GM06990 (cell line): ENCODE measurements at regions not wholly inside any gene's neighbourhood (a gene's known extent, or its start where the extent isn't known, plus 50 kb on each side); places are given as distances from the start of the nearest gene placed in this dataset.

Source experiments
- DNase-seq: peaks from one replicate; pipeline ENCODE4 v3.0.0-alpha.2; 2011; ENCODE audit not compliant: insufficient read length; ENCODE audit errors: extremely low read depth
- H3K27me3 ChIP-seq: replicated peaks from 2 replicates; pipeline ENCODE4 v1.6.0; 2011; ENCODE audit warnings: low read length; ENCODE audit not compliant: control insufficient read depth, insufficient read depth
- H3K36me3 ChIP-seq: 2 replicates; pipeline ENCODE4 v1.5.1; 2011; ENCODE audit warnings: low read length; ENCODE audit not compliant: control insufficient read depth, insufficient read depth
- H3K4me3 ChIP-seq: replicated peaks from 2 replicates; pipeline ENCODE4 v1.5.1; 2011; ENCODE audit warnings: low read depth, mild to moderate bottlenecking, control low read depth, low read length
- CTCF ChIP-seq: IDR thresholded peaks from 2 replicates; pipeline ENCODE4 v1.5.1; 2011; ENCODE audit warnings: low read length, control low read depth, mild to moderate bottlenecking, inconsistent platforms; ENCODE audit not compliant: insufficient read depth, poor library complexity, severe bottlenecking

- DNase-seq: no peak
- Histone ChIP-seq H3K36me3 (no peaks in the 10 kb centered on the region), H3K4me3 (no peak overlapping the region), H3K27me3 (no peaks in the 10 kb centered on the region)
- no peak for TF ChIP-seq CTCF
Observed at GRCh38 chr5:2619216-2619615, 132.3 kb downstream of the IRX2 start.

- Histone ChIP-seq H3K36me3 (no peaks in the 10 kb centered on the region), H3K27me3 (no peaks in the 10 kb centered on the region), H3K4me3 (no peak overlapping the region)
- DNase-seq: no peak
- TF ChIP-seq CTCF: no peak
Observed at GRCh38 chr5:2617461-2617860, 134.0 kb downstream of the IRX2 start.

GRCh38 chr5:2615917-2616316, 135.6 kb downstream of the IRX2 start:
- no peak for TF ChIP-seq CTCF
- H3K36me3 ChIP-seq: no peaks in the 10 kb centered on the region
- no peak for DNase-seq
- no peak overlapping the region for H3K4me3 ChIP-seq
- no peaks in the 10 kb centered on the region for H3K27me3 ChIP-seq

DNA sequence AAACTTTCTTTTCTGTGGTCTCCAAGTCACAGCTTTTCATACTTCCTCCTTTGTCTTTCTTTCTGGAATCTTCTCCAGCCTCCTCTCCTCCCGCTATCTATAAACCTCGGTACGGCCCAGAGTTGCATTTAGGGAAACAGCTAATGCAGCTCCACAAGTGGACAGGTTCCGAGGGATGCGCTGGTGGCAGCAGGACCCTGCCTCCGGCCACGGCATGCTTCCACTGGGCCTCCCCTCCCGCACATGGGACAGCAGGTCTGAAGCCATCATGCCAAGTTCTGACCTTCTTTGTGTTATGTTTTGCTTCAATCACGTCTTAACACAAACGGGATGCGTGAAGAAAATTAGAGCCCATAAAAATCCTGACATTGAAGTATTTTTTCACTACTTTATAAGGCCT, 136.9 kb downstream of the IRX2 start:
- H3K36me3 ChIP-seq: no peaks in the 10 kb centered on the region
- no peak for TF ChIP-seq CTCF
- no peak for DNase-seq
- no peaks in the 10 kb centered on the region for H3K27me3 ChIP-seq
- H3K4me3 ChIP-seq: no peak overlapping the region

- DNase-seq: no peak
- TF ChIP-seq CTCF: no peak
- no peaks in the 10 kb centered on the region for H3K27me3 ChIP-seq
- H3K36me3 ChIP-seq: no peaks in the 10 kb centered on the region
- no peak overlapping the region for H3K4me3 ChIP-seq
Observed at GRCh38 chr5:2611659-2612058, 139.8 kb downstream of the IRX2 start.

GRCh38 chr5:2610986-2611385, 140.5 kb downstream of the IRX2 start:
- no peak overlapping the region for H3K4me3 ChIP-seq
- H3K27me3 ChIP-seq: no peaks in the 10 kb centered on the region
- no peak for TF ChIP-seq CTCF
- no peak for DNase-seq
- H3K36me3 ChIP-seq: no peaks in the 10 kb centered on the region
